GM21390 (cell line): ENCODE measurements at regions not wholly inside any gene's neighbourhood (a gene's known extent, or its start where the extent isn't known, plus 50 kb on each side); places are given as distances from the start of the nearest gene placed in this dataset.

ENCODE experiments used
- ATAC-seq: cut with Tn5 transposase; IDR thresholded peaks from one replicate; pipeline ENCODE4 v1.9.1; 2021; ENCODE audit not compliant: unreplicated experiment

GRCh38 chr15:31472636-31473384 is 146.2 kb downstream of the KLF13 start:
- peak; percentile 92 for ATAC-seq

GRCh38 chr15:31473385-31474058 is 146.9 kb downstream of the KLF13 start:
- ATAC-seq = peak; percentile 20

GRCh38 chr15:31474059-31474868 is 147.6 kb downstream of the KLF13 start:
- ATAC-seq = no peak

GRCh38 chr15:31476236-31476810 is 149.7 kb downstream of the KLF13 start:
- no peak for ATAC-seq

- ATAC-seq = no peak
Observed at GRCh38 chr15:31476866-31477265, 150.2 kb downstream of the KLF13 start.

- no peak for ATAC-seq
Observed at GRCh38 chr15:31477301-31477700, 150.7 kb downstream of the KLF13 start.

- ATAC-seq = no peak
Observed at GRCh38 chr15:31477851-31478701, 151.4 kb downstream of the KLF13 start.

- ATAC-seq = no peak
Observed at GRCh38 chr15:31478702-31479221, 152.1 kb downstream of the KLF13 start.

- no peak for ATAC-seq
Observed at GRCh38 chr15:31480356-31481025, 153.9 kb downstream of the KLF13 start.

GRCh38 chr15:31481142-31481541 is 154.5 kb downstream of the KLF13 start:
- ATAC-seq = no peak

- no peak for ATAC-seq
Observed at GRCh38 chr15:31482122-31482922, 155.7 kb downstream of the KLF13 start.

GRCh38 chr15:31483053-31483985 is 156.7 kb downstream of the KLF13 start:
- ATAC-seq = peak; percentile 47

GRCh38 chr15:31483986-31484951 is 157.6 kb downstream of the KLF13 start:
- no peak for ATAC-seq

- ATAC-seq = no peak
Observed at GRCh38 chr15:31484986-31485385, 158.4 kb downstream of the KLF13 start.

GRCh38 chr15:31485431-31485830 is 158.8 kb downstream of the KLF13 start:
- ATAC-seq = no peak

GRCh38 chr15:31485911-31486461 is 159.4 kb downstream of the KLF13 start:
- no peak for ATAC-seq
